Liver (tissue), 3 donors: ENCODE measurements at regions not wholly inside any gene's neighbourhood (a gene's known extent, or its start where the extent isn't known, plus 50 kb on each side); places are given as distances from the start of the nearest gene placed in this dataset.
"Not testable (repeated sequence)": the region's sequence is repeated elsewhere in the genome, so short reads cannot be mapped to it uniquely, and the experiment has no call there.

ENCODE experiments used
- EGR1 ChIP-seq, 2 donors: IDR thresholded peaks; 2 replicates each; pipeline ENCODE4 v1.6.1; 2016 to 2018; ENCODE audit warnings: antibody characterized with exemption in 2 of 2, low read depth in 2 of 2
- GABPA ChIP-seq, 2 donors: IDR thresholded peaks in 1 of 2; conservative IDR thresholded peaks in 1 of 2; 2 replicates each; pipeline ENCODE4 v1.6.1; 2016; ENCODE audit warnings: antibody characterized with exemption in 2 of 2, mild to moderate bottlenecking in 1 of 2, moderate library complexity in 1 of 2
- JUND ChIP-seq, 2 donors: IDR thresholded peaks; 2 replicates each; pipeline ENCODE4 v1.6.1; 2016; ENCODE audit warnings: antibody characterized with exemption in 2 of 2
- RAD21 ChIP-seq, 2 donors: IDR thresholded peaks; 2 replicates each; pipeline ENCODE4 v1.6.1; 2016; ENCODE audit warnings: antibody characterized with exemption in 2 of 2, mild to moderate bottlenecking in 2 of 2
- RXRA ChIP-seq, 2 donors: IDR thresholded peaks; 2 replicates each; pipeline ENCODE4 v1.6.1; 2017 to 2018; ENCODE audit warnings: antibody characterized with exemption in 2 of 2, mild to moderate bottlenecking in 1 of 2
- SP1 ChIP-seq: IDR thresholded peaks from 2 replicates; pipeline ENCODE4 v1.6.1; 2018; ENCODE audit warnings: antibody characterized with exemption, mild to moderate bottlenecking
- TAF1 ChIP-seq: conservative IDR thresholded peaks from 2 replicates; pipeline ENCODE4 v1.6.1; 2016; ENCODE audit warnings: antibody characterized with exemption, mild to moderate bottlenecking
- YY1 ChIP-seq: IDR thresholded peaks from 2 replicates; pipeline ENCODE4 v1.6.1; 2016; ENCODE audit warnings: antibody characterized with exemption, mild to moderate bottlenecking
- TF ChIP-seq, protein P1 (sequence below): fragments of 150-350 bp; IDR thresholded peaks from 2 replicates; pipeline ENCODE4 v1.5.1; 2017; ENCODE audit warnings: improper control_type of control experiment, low read depth, low read length; ENCODE audit not compliant: missing input control
- TF ChIP-seq, protein P2 (sequence below): IDR thresholded peaks from 2 replicates; pipeline ENCODE4 v1.6.1; 2016; ENCODE audit warnings: antibody characterized with exemption
- TF ChIP-seq, protein P3 (sequence below): IDR thresholded peaks from 2 replicates; pipeline ENCODE4 v1.6.1; 2016; ENCODE audit warnings: antibody characterized with exemption, mild to moderate bottlenecking
- TF ChIP-seq, protein P4 (sequence below): IDR thresholded peaks from 2 replicates; pipeline ENCODE4 v1.6.1; 2016; ENCODE audit warnings: antibody characterized with exemption
- TF ChIP-seq, protein P5 (sequence below): IDR thresholded peaks from 2 replicates; pipeline ENCODE4 v1.6.1; 2016; ENCODE audit warnings: antibody characterized with exemption
- donor health status: healthy.
- donor health status: healthy.

DNA sequence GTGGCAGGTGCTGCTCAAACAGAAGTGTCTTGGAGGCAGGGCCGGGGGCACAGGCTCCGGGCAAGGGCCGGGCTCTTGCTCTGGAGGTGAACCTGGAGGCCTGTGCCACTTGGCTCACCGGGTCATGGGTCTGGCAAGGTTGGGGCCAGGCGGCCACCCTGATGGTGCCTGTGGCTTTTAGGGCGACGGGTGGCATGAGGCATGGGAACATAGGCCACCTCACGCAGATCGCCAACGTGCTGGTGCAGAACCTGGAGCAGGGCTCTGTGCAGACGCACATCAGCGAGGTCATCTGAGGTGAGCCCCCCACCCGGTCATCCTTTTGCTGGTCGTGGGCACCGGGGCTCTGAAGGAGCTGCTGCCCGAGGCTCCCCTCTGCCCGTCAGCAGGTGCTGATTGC, 202.7 kb downstream of the LIPI start:
- TF ChIP-seq, protein P1, sequence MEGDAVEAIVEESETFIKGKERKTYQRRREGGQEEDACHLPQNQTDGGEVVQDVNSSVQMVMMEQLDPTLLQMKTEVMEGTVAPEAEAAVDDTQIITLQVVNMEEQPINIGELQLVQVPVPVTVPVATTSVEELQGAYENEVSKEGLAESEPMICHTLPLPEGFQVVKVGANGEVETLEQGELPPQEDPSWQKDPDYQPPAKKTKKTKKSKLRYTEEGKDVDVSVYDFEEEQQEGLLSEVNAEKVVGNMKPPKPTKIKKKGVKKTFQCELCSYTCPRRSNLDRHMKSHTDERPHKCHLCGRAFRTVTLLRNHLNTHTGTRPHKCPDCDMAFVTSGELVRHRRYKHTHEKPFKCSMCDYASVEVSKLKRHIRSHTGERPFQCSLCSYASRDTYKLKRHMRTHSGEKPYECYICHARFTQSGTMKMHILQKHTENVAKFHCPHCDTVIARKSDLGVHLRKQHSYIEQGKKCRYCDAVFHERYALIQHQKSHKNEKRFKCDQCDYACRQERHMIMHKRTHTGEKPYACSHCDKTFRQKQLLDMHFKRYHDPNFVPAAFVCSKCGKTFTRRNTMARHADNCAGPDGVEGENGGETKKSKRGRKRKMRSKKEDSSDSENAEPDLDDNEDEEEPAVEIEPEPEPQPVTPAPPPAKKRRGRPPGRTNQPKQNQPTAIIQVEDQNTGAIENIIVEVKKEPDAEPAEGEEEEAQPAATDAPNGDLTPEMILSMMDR: not testable (repeated sequence)
- TF ChIP-seq, protein P2, sequence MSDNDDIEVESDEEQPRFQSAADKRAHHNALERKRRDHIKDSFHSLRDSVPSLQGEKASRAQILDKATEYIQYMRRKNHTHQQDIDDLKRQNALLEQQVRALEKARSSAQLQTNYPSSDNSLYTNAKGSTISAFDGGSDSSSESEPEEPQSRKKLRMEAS: not testable (repeated sequence)
- TF ChIP-seq SP1; EGR1 (IDR thresholded peaks at IDR 0.05; ENCODE audit: low read depth in 2 of 2); YY1; TAF1; JUND (IDR thresholded peaks at IDR 0.05); RAD21 (IDR thresholded peaks at IDR 0.05); RXRA (IDR thresholded peaks at IDR 0.05); GABPA (IDR thresholded peaks at IDR 0.05 in 1 of 2, conservative IDR thresholded peaks at IDR 0.05 in 1 of 2): not testable (repeated sequence)
- TF ChIP-seq, protein P3, sequence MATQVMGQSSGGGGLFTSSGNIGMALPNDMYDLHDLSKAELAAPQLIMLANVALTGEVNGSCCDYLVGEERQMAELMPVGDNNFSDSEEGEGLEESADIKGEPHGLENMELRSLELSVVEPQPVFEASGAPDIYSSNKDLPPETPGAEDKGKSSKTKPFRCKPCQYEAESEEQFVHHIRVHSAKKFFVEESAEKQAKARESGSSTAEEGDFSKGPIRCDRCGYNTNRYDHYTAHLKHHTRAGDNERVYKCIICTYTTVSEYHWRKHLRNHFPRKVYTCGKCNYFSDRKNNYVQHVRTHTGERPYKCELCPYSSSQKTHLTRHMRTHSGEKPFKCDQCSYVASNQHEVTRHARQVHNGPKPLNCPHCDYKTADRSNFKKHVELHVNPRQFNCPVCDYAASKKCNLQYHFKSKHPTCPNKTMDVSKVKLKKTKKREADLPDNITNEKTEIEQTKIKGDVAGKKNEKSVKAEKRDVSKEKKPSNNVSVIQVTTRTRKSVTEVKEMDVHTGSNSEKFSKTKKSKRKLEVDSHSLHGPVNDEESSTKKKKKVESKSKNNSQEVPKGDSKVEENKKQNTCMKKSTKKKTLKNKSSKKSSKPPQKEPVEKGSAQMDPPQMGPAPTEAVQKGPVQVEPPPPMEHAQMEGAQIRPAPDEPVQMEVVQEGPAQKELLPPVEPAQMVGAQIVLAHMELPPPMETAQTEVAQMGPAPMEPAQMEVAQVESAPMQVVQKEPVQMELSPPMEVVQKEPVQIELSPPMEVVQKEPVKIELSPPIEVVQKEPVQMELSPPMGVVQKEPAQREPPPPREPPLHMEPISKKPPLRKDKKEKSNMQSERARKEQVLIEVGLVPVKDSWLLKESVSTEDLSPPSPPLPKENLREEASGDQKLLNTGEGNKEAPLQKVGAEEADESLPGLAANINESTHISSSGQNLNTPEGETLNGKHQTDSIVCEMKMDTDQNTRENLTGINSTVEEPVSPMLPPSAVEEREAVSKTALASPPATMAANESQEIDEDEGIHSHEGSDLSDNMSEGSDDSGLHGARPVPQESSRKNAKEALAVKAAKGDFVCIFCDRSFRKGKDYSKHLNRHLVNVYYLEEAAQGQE: not testable (repeated sequence)
- TF ChIP-seq, protein P4, sequence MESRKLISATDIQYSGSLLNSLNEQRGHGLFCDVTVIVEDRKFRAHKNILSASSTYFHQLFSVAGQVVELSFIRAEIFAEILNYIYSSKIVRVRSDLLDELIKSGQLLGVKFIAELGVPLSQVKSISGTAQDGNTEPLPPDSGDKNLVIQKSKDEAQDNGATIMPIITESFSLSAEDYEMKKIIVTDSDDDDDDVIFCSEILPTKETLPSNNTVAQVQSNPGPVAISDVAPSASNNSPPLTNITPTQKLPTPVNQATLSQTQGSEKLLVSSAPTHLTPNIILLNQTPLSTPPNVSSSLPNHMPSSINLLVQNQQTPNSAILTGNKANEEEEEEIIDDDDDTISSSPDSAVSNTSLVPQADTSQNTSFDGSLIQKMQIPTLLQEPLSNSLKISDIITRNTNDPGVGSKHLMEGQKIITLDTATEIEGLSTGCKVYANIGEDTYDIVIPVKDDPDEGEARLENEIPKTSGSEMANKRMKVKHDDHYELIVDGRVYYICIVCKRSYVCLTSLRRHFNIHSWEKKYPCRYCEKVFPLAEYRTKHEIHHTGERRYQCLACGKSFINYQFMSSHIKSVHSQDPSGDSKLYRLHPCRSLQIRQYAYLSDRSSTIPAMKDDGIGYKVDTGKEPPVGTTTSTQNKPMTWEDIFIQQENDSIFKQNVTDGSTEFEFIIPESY: not testable (repeated sequence)
- TF ChIP-seq, protein P5, sequence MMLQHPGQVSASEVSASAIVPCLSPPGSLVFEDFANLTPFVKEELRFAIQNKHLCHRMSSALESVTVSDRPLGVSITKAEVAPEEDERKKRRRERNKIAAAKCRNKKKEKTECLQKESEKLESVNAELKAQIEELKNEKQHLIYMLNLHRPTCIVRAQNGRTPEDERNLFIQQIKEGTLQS: not testable (repeated sequence)
